ENCODE measurements at regions not wholly inside any gene's neighbourhood (a gene's known extent, or its start where the extent isn't known, plus 50 kb on each side); places are given as distances from the start of the nearest gene placed in this dataset.

GRCh38 chr10:55801353-55801661 lies 559.8 kb downstream of the ZWINT start:
- no peaks in the 10 kb centered on the region for H3K79me2 ChIP-seq (replicated peaks; ENCODE audit: insufficient read depth, low read length)
- no peaks in the 10 kb centered on the region for H3K9me3 ChIP-seq (ENCODE audit: low read length)
- no peaks in the 10 kb centered on the region for H3K36me3 ChIP-seq (ENCODE audit: insufficient read depth, low read length)
- H3K9me2 ChIP-seq (ENCODE audit: insufficient read depth, low read length): no peaks in the 10 kb centered on the region
- H3K9ac ChIP-seq (ENCODE audit: low read length): no peak overlapping the region
- no peak overlapping the region for H2AFZ ChIP-seq (ENCODE audit: low read depth, low read length)
- no peak for TF ChIP-seq CTCF (IDR thresholded peaks at IDR 0.05; ENCODE audit: poor library complexity, severe bottlenecking)
- TF ChIP-seq POLR2AphosphoS5 (IDR thresholded peaks at IDR 0.05): no peak
- no peak for TF ChIP-seq MXI1 (conservative IDR thresholded peaks at IDR 0.05; ENCODE audit: poor library complexity, severe bottlenecking)
- no peak for TF ChIP-seq REST (IDR thresholded peaks at IDR 0.05; ENCODE audit: borderline replicate concordance)
- no peak for TF ChIP-seq SMC3 (conservative IDR thresholded peaks at IDR 0.05; ENCODE audit: poor library complexity)
- no peak for TF ChIP-seq TAF1 (IDR thresholded peaks at IDR 0.05; ENCODE audit: low read depth)
- no peak for TF ChIP-seq RAD21 (conservative IDR thresholded peaks at IDR 0.05)
- no peak for TF ChIP-seq EZH2 (IDR thresholded peaks at IDR 0.05; ENCODE audit: borderline replicate concordance, insufficient read depth, low read length, poor library complexity, severe bottlenecking)
- TF ChIP-seq EP300 (conservative IDR thresholded peaks at IDR 0.05; ENCODE audit: poor library complexity, severe bottlenecking): no peak
- H3F3A ChIP-seq (ENCODE audit: insufficient read depth, low read length, poor library complexity, severe bottlenecking): no peaks in the 10 kb centered on the region
- H3K27me3 ChIP-seq (ENCODE audit: insufficient read depth, low read depth, low read length): no peaks in the 10 kb centered on the region
- no peak overlapping the region for H3K4me2 ChIP-seq (ENCODE audit: low read length)
- no peak overlapping the region for H3K27ac ChIP-seq (ENCODE audit: low read length)
- no peaks in the 10 kb centered on the region for H4K20me1 ChIP-seq (ENCODE audit: insufficient read depth)
- H3K4me3 ChIP-seq (ENCODE audit: low read length): no peak overlapping the region

GRCh38 chr10:55800602-55801352 lies 560.3 kb downstream of the ZWINT start:
- no peaks in the 10 kb centered on the region for H3K9me3 ChIP-seq (ENCODE audit: low read length)
- no peaks in the 10 kb centered on the region for H4K20me1 ChIP-seq (ENCODE audit: insufficient read depth)
- H3F3A ChIP-seq (ENCODE audit: insufficient read depth, low read length, poor library complexity, severe bottlenecking): no peaks in the 10 kb centered on the region
- no peak overlapping the region for H3K4me3 ChIP-seq (ENCODE audit: low read length)
- H3K4me2 ChIP-seq (ENCODE audit: low read length): no peak overlapping the region
- H2AFZ ChIP-seq (ENCODE audit: low read depth, low read length): no peak overlapping the region
- H3K36me3 ChIP-seq (ENCODE audit: insufficient read depth, low read length): no peaks in the 10 kb centered on the region
- TF ChIP-seq REST (IDR thresholded peaks at IDR 0.05; ENCODE audit: borderline replicate concordance) (no peak), POLR2AphosphoS5 (IDR thresholded peaks at IDR 0.05) (no peak), EP300 (conservative IDR thresholded peaks at IDR 0.05; ENCODE audit: poor library complexity, severe bottlenecking) (no peak), MXI1 (conservative IDR thresholded peaks at IDR 0.05; ENCODE audit: poor library complexity, severe bottlenecking) (no peak), RAD21 (conservative IDR thresholded peaks at IDR 0.05) (no peak), EZH2 (IDR thresholded peaks at IDR 0.05; ENCODE audit: borderline replicate concordance, insufficient read depth, low read length, poor library complexity, severe bottlenecking) (no peak), CTCF (IDR thresholded peaks at IDR 0.05; ENCODE audit: poor library complexity, severe bottlenecking) (no peak), TAF1 (IDR thresholded peaks at IDR 0.05; ENCODE audit: low read depth) (no peak), SMC3 (conservative IDR thresholded peaks at IDR 0.05; ENCODE audit: poor library complexity) (no peak)
- H3K79me2 ChIP-seq (replicated peaks; ENCODE audit: insufficient read depth, low read length): no peaks in the 10 kb centered on the region
- H3K27ac ChIP-seq (ENCODE audit: low read length): no peak overlapping the region
- no peaks in the 10 kb centered on the region for H3K9me2 ChIP-seq (ENCODE audit: insufficient read depth, low read length)
- H3K27me3 ChIP-seq (ENCODE audit: insufficient read depth, low read depth, low read length): no peaks in the 10 kb centered on the region
- no peak overlapping the region for H3K9ac ChIP-seq (ENCODE audit: low read length)

All from neural cell (in vitro differentiated cells).